HS-27A (cell line): ENCODE measurements at regions not wholly inside any gene's neighbourhood (a gene's known extent, or its start where the extent isn't known, plus 50 kb on each side); places are given as distances from the start of the nearest gene placed in this dataset.
A peak's percentile ranks its signal among the peaks of the same experiment; 100 is the strongest.

ENCODE experiments used
- DNase-seq: peaks from one replicate; pipeline ENCODE4 v3.0.0-alpha.2; 2012; ENCODE audit warnings: low read depth, missing footprints

- DNase-seq: no peak
Measured at GRCh38 chr4:34010751-34011519, 2233.4 kb downstream of the ARAP2 start.

- no peak for DNase-seq
Measured at GRCh38 chr4:34035225-34035624, 2209.1 kb downstream of the ARAP2 start.

GRCh38 chr4:34037280-34037679 lies 2207.0 kb downstream of the ARAP2 start:
- no peak for DNase-seq

- DNase-seq: no peak
Measured at GRCh38 chr4:34039766-34040165, 2204.5 kb downstream of the ARAP2 start.

- no peak for DNase-seq
Measured at GRCh38 chr4:34043131-34043530, 2201.2 kb downstream of the ARAP2 start.

GRCh38 chr4:34046580-34046979 lies 2197.7 kb downstream of the ARAP2 start:
- peak; percentile 9 for DNase-seq

GRCh38 chr4:34047363-34047762 lies 2197.0 kb downstream of the ARAP2 start:
- no peak for DNase-seq

- DNase-seq: no peak
Measured at GRCh38 chr4:34066126-34066525, 2178.2 kb downstream of the ARAP2 start.

- no peak for DNase-seq
Measured at GRCh38 chr4:34091451-34091850, 2152.9 kb downstream of the ARAP2 start.

- DNase-seq: no peak
Measured at GRCh38 chr4:34094114-34094513, 2150.2 kb downstream of the ARAP2 start.

- DNase-seq: no peak
Measured at GRCh38 chr4:34105311-34105710, 2139.0 kb downstream of the ARAP2 start.

GRCh38 chr4:34108391-34108790 lies 2135.9 kb downstream of the ARAP2 start:
- no peak for DNase-seq

GRCh38 chr4:34112573-34112972 lies 2131.7 kb downstream of the ARAP2 start:
- no peak for DNase-seq

- DNase-seq: no peak
Measured at GRCh38 chr4:34138385-34138784, 2105.9 kb downstream of the ARAP2 start.

- no peak for DNase-seq
Measured at GRCh38 chr4:34139346-34139745, 2105.0 kb downstream of the ARAP2 start.

- DNase-seq: no peak
Measured at GRCh38 chr4:34148322-34148908, 2095.9 kb downstream of the ARAP2 start.

- no peak for DNase-seq
Measured at GRCh38 chr4:34157547-34157946, 2086.8 kb downstream of the ARAP2 start.

GRCh38 chr4:34158878-34159277 lies 2085.4 kb downstream of the ARAP2 start:
- no peak for DNase-seq

- DNase-seq: no peak
Measured at GRCh38 chr4:34170946-34171345, 2073.4 kb downstream of the ARAP2 start.

- DNase-seq: no peak
Measured at GRCh38 chr4:34176609-34177008, 2067.7 kb downstream of the ARAP2 start.

GRCh38 chr4:34178476-34178875 lies 2065.8 kb downstream of the ARAP2 start:
- no peak for DNase-seq

GRCh38 chr4:34181311-34181841 lies 2062.9 kb downstream of the ARAP2 start:
- peak; percentile 93 for DNase-seq

GRCh38 chr4:34181891-34182290 lies 2062.4 kb downstream of the ARAP2 start:
- no peak for DNase-seq

GRCh38 chr4:34182306-34182705 lies 2062.0 kb downstream of the ARAP2 start:
- no peak for DNase-seq
